ENCODE measurements at regions not wholly inside any gene's neighbourhood (a gene's known extent, or its start where the extent isn't known, plus 50 kb on each side); places are given as distances from the start of the nearest gene placed in this dataset.

GRCh38 chr1:90204780-90205179 is 209.9 kb downstream of the ZNF326 start:
- no peak overlapping the region for H3K4me3 Mint-ChIP-seq (ENCODE audit: unreplicated experiment)
- H3K9me3 Mint-ChIP-seq (ENCODE audit: unreplicated experiment) = no peaks in the 10 kb centered on the region
- peaks cover 7% of the 10 kb centered on the region for H3K4me1 Mint-ChIP-seq (ENCODE audit: low read depth, unreplicated experiment)
- no peak for FAIRE-seq
- no peaks in the 10 kb centered on the region for H3K36me3 Mint-ChIP-seq (ENCODE audit: low read depth, unreplicated experiment)
- DNase-seq (ENCODE audit: low read depth) = no peak
- Histone ChIP-seq H3K4me1 (ENCODE audit: insufficient read depth, low read length) (no peaks in the 10 kb centered on the region), H3K27ac (ENCODE audit: low read depth, low read length) (no peak overlapping the region), H4K20me1 (ENCODE audit: insufficient read depth, low read length) (no peaks in the 10 kb centered on the region), H3K36me3 (ENCODE audit: insufficient read depth, low read length) (no peaks in the 10 kb centered on the region), H3K27me3 (ENCODE audit: insufficient read depth, low read length) (no peaks in the 10 kb centered on the region), H3K4me3 (ENCODE audit: insufficient read depth, low read depth, low read length) (no peak overlapping the region), H3K4me2 (ENCODE audit: low read length) (no peak overlapping the region), H3K9me3 (ENCODE audit: insufficient read depth, low read depth, low read length) (no peaks in the 10 kb centered on the region), H2AFZ (ENCODE audit: low read depth, low read length) (no peak overlapping the region), H3K79me2 (ENCODE audit: insufficient read depth, low read length) (no peaks in the 10 kb centered on the region), H3K9ac (ENCODE audit: low read length) (no peak overlapping the region)
- TF ChIP-seq, protein P1, sequence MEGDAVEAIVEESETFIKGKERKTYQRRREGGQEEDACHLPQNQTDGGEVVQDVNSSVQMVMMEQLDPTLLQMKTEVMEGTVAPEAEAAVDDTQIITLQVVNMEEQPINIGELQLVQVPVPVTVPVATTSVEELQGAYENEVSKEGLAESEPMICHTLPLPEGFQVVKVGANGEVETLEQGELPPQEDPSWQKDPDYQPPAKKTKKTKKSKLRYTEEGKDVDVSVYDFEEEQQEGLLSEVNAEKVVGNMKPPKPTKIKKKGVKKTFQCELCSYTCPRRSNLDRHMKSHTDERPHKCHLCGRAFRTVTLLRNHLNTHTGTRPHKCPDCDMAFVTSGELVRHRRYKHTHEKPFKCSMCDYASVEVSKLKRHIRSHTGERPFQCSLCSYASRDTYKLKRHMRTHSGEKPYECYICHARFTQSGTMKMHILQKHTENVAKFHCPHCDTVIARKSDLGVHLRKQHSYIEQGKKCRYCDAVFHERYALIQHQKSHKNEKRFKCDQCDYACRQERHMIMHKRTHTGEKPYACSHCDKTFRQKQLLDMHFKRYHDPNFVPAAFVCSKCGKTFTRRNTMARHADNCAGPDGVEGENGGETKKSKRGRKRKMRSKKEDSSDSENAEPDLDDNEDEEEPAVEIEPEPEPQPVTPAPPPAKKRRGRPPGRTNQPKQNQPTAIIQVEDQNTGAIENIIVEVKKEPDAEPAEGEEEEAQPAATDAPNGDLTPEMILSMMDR (IDR thresholded peaks at IDR 0.05; ENCODE audit: insufficient read depth, low read depth, low read length) = no peak
- TF ChIP-seq EZH2 (IDR thresholded peaks at IDR 0.05; ENCODE audit: insufficient read depth, low read length) = no peak
- H3K27ac Mint-ChIP-seq (ENCODE audit: unreplicated experiment) = no peak overlapping the region
- H3K27me3 Mint-ChIP-seq (ENCODE audit: low read depth, unreplicated experiment) = no peaks in the 10 kb centered on the region

DNA sequence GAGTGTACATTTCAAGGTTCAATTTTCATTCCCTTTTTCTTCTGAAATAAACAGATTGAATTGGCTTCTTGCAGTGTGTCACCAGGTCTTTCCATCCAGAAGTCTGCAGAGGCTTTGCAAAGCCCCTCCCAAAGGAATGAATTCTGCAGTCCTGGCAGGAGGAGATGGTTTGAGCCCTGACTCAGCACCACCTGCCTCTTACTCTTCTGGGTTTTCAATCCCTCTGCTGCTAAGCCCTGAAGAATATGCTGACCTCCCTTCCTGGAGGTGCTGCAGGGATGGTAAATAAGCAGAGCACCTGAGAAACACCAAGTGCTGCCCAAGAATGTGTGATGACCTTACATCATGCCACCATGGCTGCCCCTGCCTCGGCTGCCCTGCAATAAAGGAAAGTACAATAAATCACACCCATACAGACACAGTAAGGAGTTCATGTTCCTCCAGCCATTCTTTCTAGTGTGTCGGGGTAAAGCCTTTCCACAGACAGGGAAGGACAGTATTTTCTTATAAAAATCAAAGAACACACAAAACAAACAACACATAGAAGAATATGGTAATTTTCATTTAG is 209.2 kb downstream of the ZNF326 start:
- Mint-ChIP-seq H3K4me1 (ENCODE audit: low read depth, unreplicated experiment) (peaks cover 7% of the 10 kb centered on the region), H3K9me3 (ENCODE audit: unreplicated experiment) (no peaks in the 10 kb centered on the region), H3K36me3 (ENCODE audit: low read depth, unreplicated experiment) (no peaks in the 10 kb centered on the region), H3K27me3 (ENCODE audit: low read depth, unreplicated experiment) (peaks cover under 1% of the 10 kb centered on the region), H3K27ac (ENCODE audit: unreplicated experiment) (no peak overlapping the region), H3K4me3 (ENCODE audit: unreplicated experiment) (no peak overlapping the region)
- no peaks in the 10 kb centered on the region for H3K36me3 ChIP-seq (ENCODE audit: insufficient read depth, low read length)
- H4K20me1 ChIP-seq (ENCODE audit: insufficient read depth, low read length) = no peaks in the 10 kb centered on the region
- H3K27ac ChIP-seq (ENCODE audit: low read depth, low read length) = no peak overlapping the region
- FAIRE-seq (no peak), DNase-seq (ENCODE audit: low read depth) (no peak)
- H2AFZ ChIP-seq (ENCODE audit: low read depth, low read length) = no peak overlapping the region
- no peak overlapping the region for H3K4me2 ChIP-seq (ENCODE audit: low read length)
- H3K4me3 ChIP-seq (ENCODE audit: insufficient read depth, low read depth, low read length) = no peak overlapping the region
- H3K9ac ChIP-seq (ENCODE audit: low read length) = no peak overlapping the region
- H3K4me1 ChIP-seq (ENCODE audit: insufficient read depth, low read length) = no peaks in the 10 kb centered on the region
- no peak for TF ChIP-seq EZH2 (IDR thresholded peaks at IDR 0.05; ENCODE audit: insufficient read depth, low read length)
- H3K79me2 ChIP-seq (ENCODE audit: insufficient read depth, low read length) = no peaks in the 10 kb centered on the region
- H3K9me3 ChIP-seq (ENCODE audit: insufficient read depth, low read depth, low read length) = no peaks in the 10 kb centered on the region
- H3K27me3 ChIP-seq (ENCODE audit: insufficient read depth, low read length) = no peaks in the 10 kb centered on the region

GRCh38 chr1:90201467-90202358 is 206.8 kb downstream of the ZNF326 start:
- no peak for FAIRE-seq
- no peak overlapping the region for H3K4me3 ChIP-seq (ENCODE audit: insufficient read depth, low read depth, low read length)
- TF ChIP-seq EZH2 (IDR thresholded peaks at IDR 0.05; ENCODE audit: insufficient read depth, low read length) = no peak
- TF ChIP-seq, protein P1 (IDR thresholded peaks at IDR 0.05; ENCODE audit: insufficient read depth, low read depth, low read length) = no peak
- H3K27ac ChIP-seq (ENCODE audit: low read depth, low read length) = no peak overlapping the region
- no peaks in the 10 kb centered on the region for H3K4me1 ChIP-seq (ENCODE audit: insufficient read depth, low read length)
- no peak overlapping the region for H2AFZ ChIP-seq (ENCODE audit: low read depth, low read length)
- no peak overlapping the region for H3K9ac ChIP-seq (ENCODE audit: low read length)
- Mint-ChIP-seq H3K4me3 (ENCODE audit: unreplicated experiment) (no peak overlapping the region), H3K9me3 (ENCODE audit: unreplicated experiment) (no peaks in the 10 kb centered on the region), H3K27ac (ENCODE audit: unreplicated experiment) (no peak overlapping the region), H3K4me1 (ENCODE audit: low read depth, unreplicated experiment) (peaks cover 7% of the 10 kb centered on the region), H3K27me3 (ENCODE audit: low read depth, unreplicated experiment) (peaks cover 6% of the 10 kb centered on the region), H3K36me3 (ENCODE audit: low read depth, unreplicated experiment) (no peaks in the 10 kb centered on the region)
- no peaks in the 10 kb centered on the region for H4K20me1 ChIP-seq (ENCODE audit: insufficient read depth, low read length)
- H3K36me3 ChIP-seq (ENCODE audit: insufficient read depth, low read length) = no peaks in the 10 kb centered on the region
- no peaks in the 10 kb centered on the region for H3K9me3 ChIP-seq (ENCODE audit: insufficient read depth, low read depth, low read length)
- H3K79me2 ChIP-seq (ENCODE audit: insufficient read depth, low read length) = no peaks in the 10 kb centered on the region
- peak overlapping the region; percentile 53 for H3K4me2 ChIP-seq (ENCODE audit: low read length)
- H3K27me3 ChIP-seq (ENCODE audit: insufficient read depth, low read length) = no peaks in the 10 kb centered on the region
- peak; percentile 22 for DNase-seq (ENCODE audit: low read depth)
